Left kidney (tissue), 1 donor: ENCODE measurements at regions not wholly inside any gene's neighbourhood (a gene's known extent, or its start where the extent isn't known, plus 50 kb on each side); places are given as distances from the start of the nearest gene placed in this dataset.
A peak's percentile ranks its signal among the peaks of the same experiment; 100 is the strongest.
"Not testable (repeated sequence)": the region's sequence is repeated elsewhere in the genome, so short reads cannot be mapped to it uniquely, and the experiment has no call there.

Experiments
- DNase-seq: peaks from one replicate; pipeline ENCODE4 v3.0.0-alpha.2; 2013

DNA sequence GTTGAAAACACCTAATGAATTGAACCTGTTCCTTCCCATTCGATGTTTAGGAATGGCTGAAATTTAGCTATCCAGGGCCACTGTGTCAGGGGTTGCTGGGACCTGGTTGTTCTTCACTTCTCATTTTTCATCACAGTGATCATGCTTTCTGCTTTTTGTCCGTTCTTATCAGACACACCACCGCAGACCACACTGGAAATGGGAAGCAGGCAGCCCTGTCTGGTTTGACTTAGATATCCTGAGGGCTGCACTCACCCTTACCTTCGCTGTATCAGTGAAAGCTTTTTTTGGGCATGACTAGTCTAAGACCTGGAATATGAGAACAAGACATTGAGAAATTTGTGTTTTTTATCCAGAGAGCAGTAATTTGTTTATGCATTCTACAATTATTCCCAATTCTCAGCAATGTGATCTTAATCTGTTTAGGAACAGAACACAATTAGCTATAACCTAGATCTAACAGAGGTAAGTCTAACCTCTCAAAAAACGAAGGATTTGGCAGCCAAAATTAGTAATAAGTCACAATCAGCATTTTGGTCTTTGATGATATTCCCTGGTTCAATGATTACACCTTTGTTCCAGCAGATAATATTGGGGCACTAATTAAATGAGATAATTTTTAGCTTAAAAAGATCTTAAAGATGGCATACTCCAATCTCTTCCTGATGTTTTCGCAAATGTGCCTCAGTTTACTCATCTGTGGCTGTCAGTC is 126.0 kb upstream of the GOT2 start:
- no peak for DNase-seq

DNA sequence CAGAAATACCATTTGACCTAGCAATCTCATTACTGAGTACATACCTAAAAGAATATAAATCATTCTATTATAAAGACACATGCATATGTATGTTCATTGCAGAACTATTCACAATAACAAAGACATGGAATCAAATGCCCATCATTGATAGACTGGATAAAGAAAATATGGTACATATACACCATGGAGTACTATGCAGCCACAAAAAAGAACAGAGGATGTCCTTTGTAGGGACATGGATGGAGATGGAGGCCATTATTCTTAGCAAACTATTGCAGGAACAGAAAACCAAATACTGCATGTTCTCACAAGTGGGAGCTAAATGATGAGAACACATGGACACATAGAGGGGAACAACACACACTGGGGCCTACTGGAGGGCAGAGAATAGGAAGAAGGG is 124.5 kb upstream of the GOT2 start:
- not testable (repeated sequence) for DNase-seq

DNA sequence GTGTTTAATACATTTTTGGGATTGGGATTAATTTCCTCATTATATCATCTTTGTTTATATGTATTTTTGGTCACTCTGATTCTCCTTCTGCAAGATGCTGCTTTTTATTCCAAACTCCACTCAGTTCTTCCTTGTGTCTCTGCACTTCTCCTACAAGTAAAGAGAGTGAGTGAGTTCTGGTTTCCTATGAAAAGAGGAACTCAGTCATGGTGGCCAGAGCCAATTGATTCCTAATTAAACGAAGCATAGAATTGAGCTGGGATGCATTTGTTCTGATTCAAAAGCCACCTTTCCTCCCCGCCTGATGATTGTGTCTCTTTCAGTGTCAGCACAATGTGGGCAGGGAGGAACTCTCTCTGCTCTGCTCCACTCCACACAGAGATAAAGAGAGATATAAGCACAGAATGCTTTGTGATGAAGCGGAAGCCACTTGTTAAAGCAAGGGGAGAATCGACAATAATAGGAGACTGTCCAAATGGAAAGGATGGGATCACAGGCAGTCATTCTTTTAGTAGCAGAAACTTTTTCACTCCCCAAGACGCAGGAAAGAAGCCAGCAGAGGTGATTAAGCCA is 121.3 kb upstream of the GOT2 start:
- DNase-seq = no peak

DNA sequence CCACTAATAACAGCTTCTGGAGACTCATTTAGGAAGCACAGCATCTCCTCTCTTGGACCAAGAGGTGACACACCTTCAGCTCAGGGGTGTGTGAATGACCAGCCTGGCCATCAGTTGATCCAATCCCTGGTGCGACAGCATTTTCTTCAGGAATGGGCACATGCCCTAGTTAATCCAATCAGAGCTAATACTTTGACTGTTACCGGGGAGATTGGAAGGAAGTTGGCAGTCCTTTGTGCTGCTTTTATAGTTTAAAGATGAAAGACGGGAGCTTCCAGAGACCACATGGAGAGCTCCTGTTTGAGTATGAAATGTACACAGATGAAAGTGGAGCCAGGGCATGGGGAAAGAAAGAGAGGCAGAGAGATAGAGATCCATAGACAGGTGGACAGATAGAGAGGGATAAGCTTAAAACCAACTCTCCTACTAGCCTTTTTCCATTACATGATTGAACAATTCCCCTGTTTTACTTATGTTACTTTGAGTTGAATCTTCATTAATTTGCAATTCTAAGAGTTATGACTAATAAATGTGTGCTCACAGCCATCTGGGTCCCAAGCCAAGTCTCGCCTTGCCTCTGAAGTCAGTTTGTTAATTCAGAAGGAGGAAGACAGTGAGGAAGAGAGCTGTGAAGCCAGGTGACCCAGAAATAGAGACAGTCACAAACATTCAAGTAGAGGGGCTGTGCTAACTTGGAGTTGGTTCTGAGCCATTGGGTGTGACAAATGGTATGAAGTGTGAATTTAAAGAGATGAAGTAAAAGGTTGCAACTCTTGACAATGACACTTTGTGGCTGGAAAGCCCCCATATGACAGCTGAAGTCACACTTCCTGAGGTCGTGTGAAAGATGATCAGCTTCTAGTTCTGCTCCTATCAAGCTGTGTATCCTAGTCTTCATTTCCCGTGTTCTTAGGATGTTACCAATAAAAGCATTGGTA is 120.0 kb upstream of the GOT2 start:
- DNase-seq = no peak

DNA sequence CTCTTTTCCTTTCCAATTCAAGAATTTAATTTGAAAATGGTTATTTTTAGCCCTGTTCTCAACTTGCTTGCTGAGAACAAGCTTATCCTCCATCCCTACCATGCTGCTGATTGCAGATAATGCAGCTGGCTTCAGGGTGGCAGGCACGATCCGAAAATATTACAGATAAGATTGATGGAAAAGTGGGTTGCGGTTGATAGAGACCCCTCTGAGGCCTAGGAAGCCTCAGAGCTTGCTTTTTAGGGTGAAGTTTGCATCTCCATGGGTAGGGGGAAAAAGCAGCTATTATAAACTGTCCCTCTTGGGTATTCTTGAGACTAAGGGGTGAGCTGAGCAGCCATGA is 116.5 kb upstream of the GOT2 start:
- DNase-seq = no peak

DNA sequence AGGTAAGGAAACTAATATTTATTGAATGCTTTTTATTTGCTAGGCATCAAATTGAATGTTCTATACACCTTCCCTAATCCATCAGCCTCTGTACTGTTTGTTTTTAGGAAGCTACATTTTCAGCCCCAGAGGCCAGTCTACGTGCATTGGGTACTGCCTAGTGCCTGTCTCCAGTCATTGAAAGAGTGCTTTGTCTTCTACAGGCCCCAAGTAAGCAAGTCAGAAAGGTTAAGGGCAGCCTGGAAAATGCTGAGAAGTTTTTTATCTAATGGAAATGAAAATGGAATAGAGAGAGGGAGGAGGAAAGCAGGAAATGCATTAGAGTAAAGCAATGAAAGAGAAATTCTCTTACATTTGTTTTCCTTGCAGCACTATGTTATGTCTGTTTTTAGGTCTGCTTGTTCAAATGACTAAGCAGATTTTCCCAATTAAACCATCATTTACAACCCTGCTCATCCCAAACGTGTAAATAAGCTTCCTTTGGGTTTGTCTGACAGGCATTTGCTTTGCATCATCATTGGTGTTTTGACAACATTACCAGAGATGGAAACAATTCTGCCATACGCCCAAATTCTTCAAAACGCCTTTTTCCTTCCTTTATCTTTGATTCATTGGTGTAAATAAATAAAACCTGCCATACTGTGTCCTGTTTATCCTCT is 116.0 kb upstream of the GOT2 start:
- no peak for DNase-seq

DNA sequence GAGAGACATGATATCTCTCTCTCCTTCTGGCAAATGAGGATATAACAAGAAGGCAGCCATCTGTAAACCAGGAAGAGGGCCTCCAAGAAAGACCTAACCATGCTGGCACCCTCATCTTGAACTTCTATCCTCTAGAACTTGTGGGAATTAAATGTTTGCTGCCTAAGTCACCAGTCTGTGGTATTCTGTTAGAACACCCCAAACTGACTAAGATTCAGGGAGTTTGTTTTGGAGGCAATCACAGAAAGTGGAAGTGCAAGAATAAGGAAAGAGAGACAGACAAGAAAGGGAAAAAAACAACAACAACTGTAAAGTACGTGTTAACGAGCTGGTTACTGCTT is 114.5 kb upstream of the GOT2 start:
- DNase-seq = no peak

DNA sequence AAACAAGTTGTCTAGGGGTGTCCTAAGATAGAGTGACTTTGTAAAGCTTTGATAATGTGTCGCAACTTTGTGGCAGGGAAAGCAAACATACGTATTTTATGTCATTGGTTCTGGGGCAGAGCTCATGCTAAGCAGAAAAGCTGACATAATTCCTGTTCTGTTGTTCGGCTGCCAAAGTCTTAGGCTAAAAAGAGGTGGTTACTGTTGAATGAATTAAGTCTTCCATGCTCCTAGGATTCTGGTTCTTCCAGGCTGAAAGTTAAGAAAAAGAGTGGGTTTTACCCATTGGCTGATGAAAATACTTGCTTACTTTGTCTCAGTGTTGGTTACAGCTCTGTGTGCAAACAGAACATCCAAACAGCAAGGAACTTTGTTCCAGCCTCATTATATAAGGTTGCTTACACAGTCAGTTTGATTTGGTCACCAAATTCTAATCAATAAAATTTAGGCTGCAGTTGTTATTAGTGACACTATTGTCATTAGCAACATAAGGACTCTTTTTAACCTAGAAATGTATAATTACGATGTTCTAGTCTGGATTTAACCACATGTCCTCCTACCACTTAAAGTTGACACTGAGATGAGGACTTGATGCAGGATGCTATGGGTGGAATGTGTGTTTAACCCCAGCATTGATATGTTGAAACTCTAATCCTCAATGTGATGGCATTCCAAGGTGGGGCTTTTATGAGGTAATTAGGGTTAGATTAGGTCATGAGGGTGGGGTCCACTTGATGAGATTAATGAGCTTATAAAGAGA is 114.0 kb upstream of the GOT2 start:
- no peak for DNase-seq

DNA sequence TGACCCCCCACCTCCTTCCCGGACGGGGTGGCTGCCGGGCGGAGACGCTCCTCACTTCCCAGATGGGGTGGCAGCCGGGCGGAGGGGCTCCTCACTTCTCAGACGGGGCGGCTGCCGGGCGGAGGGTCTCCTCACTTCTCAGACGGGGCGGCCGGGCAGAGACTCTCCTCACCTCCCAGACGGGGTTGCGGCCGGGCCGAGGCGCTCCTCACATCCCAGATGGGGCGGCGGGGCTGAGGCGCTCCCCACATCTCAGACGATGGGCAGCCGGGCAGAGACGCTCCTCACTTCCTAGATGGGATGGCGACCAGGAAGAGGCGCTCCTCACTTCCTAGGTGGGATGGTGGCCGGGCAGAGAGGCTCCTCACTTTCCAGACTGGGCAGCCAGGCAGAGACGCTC is 112.1 kb upstream of the GOT2 start:
- DNase-seq = not testable (repeated sequence)

DNA sequence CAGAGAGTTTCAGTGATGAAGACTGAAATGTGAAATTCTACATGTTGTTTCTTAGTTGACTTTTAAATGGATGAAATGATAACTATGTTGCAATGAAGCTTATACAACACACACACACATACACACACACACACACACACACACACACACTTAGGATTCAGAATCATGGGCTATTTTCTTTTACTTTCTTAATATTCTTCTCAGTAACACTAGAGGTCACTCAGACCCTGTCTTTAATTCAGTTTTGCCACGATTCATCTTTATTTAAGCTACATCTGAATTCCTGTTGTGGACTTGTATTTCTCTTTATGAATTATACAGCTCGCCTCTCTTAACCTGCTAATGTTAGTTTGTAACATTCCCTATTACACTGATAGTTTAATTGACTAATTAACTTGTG is 109.6 kb upstream of the GOT2 start:
- peak; percentile 40 for DNase-seq

DNA sequence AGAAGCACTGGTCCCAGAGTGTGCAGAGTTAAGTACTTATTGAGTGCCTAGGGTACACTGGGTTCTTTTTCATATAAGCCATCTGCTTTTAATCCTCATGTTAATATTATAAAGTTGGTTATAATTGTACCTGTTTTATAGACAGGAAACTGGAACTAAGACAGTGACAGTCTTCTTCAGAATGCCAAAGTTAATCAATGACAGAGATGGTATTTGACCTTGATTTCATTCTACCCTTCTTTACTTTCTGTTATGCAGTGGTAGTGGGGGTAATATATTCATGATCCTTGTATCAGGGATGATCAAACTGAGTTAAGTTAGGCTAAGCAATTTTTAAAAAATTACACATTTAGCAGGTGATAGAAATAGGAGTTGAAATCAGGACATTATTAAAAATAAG is 108.6 kb upstream of the GOT2 start:
- DNase-seq = no peak

DNA sequence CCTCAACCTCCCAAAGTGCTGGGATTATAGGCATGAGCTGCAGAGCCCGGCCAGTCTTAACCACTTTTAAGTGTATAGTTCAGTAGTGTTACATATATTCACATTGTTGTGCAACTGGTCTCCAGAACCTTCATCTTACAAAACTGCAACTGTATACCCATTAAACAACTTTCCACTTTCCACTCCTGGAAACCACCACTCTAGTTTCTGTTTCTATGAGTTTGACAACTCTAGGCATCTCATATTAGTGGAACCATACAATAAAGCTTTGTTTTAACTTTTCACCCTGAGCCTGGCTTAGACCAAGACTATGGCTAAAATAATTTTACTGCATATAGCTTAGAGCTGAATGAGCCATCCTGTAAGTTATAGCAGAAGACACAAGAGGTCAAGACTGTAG is 108.0 kb upstream of the GOT2 start:
- DNase-seq = no peak

DNA sequence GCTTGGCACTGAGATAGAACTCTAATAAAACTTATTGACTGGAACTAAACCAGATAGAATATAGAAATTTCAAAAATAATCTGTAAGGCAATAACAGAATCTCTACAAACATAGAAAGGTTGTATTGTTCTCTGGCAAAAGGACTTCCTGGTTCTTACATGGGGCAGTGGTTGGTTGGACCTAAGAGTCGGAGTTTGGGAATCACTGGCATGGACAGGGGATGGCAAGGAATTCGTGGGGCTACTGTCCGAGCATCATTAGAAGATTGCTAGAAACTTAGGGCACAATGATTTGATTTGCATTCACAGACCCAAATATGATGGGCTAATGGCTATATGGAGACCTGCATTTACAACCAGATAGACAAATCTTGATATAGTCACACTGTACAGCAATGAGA is 103.8 kb upstream of the GOT2 start:
- no peak for DNase-seq

DNA sequence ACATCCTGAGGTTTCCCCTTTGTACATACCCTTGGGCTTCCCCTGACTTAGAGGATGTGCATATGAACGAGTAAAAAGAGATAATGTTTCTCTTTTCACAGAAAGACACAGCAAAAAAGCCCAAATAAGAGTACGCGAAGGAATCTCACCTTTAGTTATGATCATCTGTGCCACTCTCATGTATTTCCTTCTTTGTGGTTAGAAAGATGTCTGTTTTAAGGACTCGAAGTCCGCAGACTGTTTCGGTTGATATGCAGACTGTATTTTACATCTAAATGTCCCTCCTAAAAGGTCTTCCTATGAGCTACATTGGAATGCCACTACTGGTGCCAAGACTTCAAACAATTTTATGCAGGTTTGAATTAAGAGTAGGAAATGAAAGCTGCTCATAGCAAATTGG is 102.3 kb upstream of the GOT2 start:
- DNase-seq = no peak

DNA sequence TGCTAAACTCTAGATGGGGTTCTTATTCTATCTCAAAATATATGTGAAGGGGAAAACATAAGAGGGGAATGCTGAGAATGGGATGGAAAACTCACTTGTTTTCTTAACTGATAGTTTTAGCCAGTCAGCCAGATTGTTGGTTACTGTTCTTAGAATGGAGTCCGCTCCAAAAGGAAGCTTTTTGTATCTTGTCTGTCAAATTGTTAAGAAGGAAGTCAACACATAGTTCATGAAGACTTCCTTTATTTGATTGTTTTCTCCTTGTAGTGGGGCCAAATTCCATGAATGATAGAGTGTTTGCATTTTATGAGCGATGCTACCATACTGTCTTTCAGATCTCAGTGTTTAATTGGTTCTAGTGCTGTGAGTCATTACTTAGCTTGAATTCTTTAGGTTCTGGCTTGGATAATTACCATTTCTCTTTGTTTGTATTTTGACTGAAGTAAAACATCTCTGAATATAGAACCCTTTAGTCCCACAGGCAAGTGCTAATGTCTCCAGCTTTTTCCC is 98.3 kb upstream of the GOT2 start:
- DNase-seq = no peak

DNA sequence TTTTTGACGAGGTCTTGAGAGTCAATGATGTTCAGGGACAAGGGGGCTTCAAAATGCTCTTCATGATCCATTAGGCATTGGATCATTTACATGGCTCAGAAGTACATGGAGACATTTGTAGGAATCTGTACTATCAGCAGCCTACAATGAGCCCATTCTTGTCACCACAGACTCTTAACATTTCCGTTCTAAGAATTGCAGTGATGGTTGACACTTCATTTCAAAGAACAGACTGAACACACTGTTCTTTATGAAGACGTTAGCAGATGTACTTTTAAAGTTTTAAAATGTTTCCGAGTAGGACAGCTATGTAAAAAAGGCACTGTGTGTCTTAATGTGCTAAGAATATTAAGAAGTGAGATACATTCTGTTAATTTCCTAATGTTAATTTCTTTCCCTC is 97.3 kb upstream of the GOT2 start:
- DNase-seq = no peak

DNA sequence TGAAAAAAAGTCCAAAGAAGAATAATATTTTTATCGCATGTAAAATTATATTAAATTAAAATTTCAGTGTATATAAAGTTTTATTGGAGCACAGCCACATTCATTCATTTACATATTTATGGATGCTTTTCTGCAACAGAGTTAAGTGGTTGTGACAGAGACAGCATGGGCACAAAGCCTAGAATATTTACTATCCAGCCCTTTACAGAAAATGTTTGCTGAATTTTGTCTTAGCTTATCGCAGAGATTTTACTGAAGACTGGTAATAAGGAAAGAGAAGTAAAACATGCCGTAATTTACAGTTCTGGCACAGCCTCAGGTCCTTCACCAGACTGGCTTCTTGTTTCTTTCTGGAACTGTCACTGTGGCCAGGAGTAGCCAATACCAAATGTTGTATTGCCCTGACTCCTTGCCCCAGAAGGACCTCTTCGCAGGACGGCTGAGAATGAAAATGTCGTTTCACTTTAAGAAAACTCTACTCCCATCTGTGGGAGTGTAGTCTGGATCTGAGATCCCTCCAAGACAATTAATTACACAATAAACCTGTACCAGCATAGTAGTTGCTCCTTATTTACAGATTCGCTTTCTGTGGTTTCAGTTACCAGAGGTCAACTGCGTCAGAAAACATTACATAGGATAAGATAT is 94.9 kb upstream of the GOT2 start:
- peak; percentile 67 for DNase-seq

DNA sequence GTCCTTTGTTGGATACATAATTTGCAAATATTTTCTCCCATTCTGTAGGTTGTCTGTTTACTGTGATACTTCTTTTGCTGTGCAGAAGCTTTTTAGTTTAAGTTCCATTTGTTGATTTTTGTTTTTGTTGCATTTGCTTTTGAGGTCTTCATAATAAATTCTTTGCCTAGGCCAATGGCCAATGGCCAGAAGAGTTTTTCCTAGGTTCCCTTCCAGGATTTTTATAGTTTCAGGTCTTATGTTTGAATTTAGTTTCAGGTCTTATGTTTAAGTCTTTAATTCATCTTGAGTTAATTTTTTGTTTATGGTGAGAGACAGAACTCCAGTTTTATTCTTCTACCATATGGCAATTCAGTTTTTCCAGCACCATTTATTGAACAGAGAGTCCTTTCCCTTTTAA is 90.1 kb upstream of the GOT2 start:
- DNase-seq = no peak

DNA sequence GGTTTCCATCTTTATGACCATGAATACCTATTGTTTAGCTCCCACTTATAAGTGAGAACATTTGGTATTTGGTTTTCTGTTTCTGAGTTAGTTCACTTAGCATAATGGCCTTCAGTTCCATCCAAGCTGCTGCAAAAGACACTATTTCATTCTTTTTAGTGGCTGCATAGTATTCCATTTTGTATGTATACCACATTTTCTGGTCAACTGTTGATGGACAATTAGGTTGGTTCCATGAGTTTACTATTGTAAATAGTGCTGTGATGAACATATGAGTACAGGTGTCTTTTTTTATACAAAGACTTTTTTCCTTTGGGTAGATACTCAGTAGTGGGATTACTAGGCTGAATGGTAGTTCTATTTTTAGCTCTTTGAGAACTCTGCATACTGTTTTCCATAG is 87.8 kb upstream of the GOT2 start:
- DNase-seq = no peak

DNA sequence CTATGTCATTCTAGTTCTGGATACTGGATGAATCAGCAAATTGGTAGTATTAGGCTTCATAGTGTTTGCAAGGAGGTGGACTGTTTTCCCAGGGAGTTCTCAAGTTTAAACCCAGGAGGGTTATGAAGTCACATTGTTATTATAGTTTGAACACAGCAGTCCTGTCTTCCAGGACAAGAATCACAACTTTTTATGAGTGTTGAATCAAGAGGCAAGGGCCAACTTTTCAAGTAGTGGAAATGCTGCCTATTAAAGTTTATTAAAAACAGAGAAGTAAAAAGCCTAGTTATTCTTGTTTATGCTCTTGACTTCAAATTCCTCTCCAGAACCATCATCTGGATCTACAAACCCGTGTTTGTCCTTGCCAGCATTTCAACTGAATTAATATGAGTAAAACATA is 86.3 kb upstream of the GOT2 start:
- DNase-seq = no peak

DNA sequence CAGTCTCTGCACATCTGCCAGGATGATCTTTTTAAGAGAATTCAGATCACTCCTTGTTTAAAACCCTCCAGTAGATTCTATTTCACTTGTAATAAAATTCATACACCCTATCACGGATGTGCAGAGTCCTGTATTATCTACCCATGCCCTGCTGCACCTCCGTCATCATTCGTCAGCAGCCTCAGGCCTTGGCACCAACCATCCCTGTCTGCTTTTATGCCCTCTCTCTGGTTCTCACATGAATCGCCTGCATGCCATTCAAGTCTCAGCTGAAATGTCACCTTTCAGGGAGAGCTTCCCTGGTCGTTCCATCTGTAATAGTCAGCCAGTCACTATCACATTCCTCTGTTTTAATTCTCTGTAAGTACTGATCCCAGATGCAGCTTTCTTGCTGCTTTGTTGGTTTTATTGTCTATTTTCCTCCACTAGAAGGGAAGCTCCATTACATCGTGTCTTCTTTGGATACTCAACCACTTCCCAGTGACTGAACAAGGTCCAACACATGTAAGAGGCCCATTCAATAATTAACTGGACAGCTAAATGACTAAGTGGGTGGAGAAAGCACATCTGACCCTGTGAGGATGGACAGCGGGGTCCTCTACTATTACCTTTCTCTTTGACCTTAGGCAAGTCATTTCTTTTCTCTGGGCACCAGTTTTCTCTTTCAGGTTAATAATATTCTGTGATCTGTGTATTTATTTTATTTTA is 81.2 kb upstream of the GOT2 start:
- DNase-seq = no peak
